Endothelial cell of umbilical vein (primary cell): ENCODE measurements at regions not wholly inside any gene's neighbourhood (a gene's known extent, or its start where the extent isn't known, plus 50 kb on each side); places are given as distances from the start of the nearest gene placed in this dataset.

ENCODE experiments used
- BruUV-seq: library from RNA; stranded (reverse); fragments of 400-500 nt; replicated peaks from 2 replicates; lab custom pipeline; 2021; lab: Mats Ljungman, UMichigan
- CTCF ChIA-PET: fragments of 300-600, 350-600 bp; sonication (Branson Sonifier 250); formaldehyde crosslinking; loops from one replicate; lab custom pipeline; 2021; ENCODE audit warnings: antibody characterized with exemption, inconsistent platforms; lab: Charles Lee
- POLR2A ChIA-PET: fragments of 300-600, 350-600 bp; sonication (Branson Sonifier 250); formaldehyde crosslinking; loops from one replicate; lab custom pipeline; 2021; ENCODE audit warnings: antibody characterized with exemption, inconsistent platforms; lab: Charles Lee
- DNase-seq: peaks from one replicate; pipeline ENCODE4 v3.0.0-alpha.2; 2011; ENCODE audit warnings: low read depth, low spot score
- FAIRE-seq: peaks from 2 replicates; lab custom pipeline; 2011; peaks lifted over from hg19 to GRCh38; lab: Jason Lieb, UNC
- H2AFZ ChIP-seq: 2 replicates; pipeline ENCODE4 v1.6.0; 2012; ENCODE audit warnings: low read depth, low read length, control low read depth, inconsistent platforms
- H3K27ac ChIP-seq: 2 replicates; pipeline ENCODE4 v1.5.1; 2011; ENCODE audit warnings: low read depth, mild to moderate bottlenecking, control low read depth, low read length, moderate library complexity; ENCODE audit not compliant: insufficient read depth
- H3K27me3 ChIP-seq, 2 experiments: 2 replicates each; pipeline versions ENCODE4 v1.6.0 to v1.6.1; 2011; ENCODE audit warnings: low read length in 2 of 2, mixed read lengths in 1 of 2; ENCODE audit not compliant: control insufficient read depth in 2 of 2, insufficient read depth in 2 of 2
- H3K36me3 ChIP-seq, 2 experiments: 2 replicates in 1 of 2; 3 replicates in 1 of 2; pipeline ENCODE4 v1.5.1; 2011; ENCODE audit warnings: low read length in 2 of 2, mild to moderate bottlenecking in 1 of 2, moderate library complexity in 1 of 2; ENCODE audit not compliant: control insufficient read depth in 2 of 2, insufficient read depth in 2 of 2; ENCODE audit errors: extremely low read depth in 1 of 2
- H3K4me1 ChIP-seq: 3 replicates; pipeline ENCODE4 v1.5.1; 2011; ENCODE audit warnings: mild to moderate bottlenecking, low read length; ENCODE audit not compliant: control insufficient read depth, insufficient read depth; ENCODE audit errors: extremely low read depth
- H3K4me2 ChIP-seq: 2 replicates; pipeline ENCODE4 v1.6.1; 2011; ENCODE audit warnings: low read length, control low read depth, mixed read lengths; ENCODE audit not compliant: insufficient read depth
- H3K4me3 ChIP-seq, 3 experiments: fragments of 200-600 bp in 1 of 3; sonication (generic), shearing (Covaris generic) in 1 of 3; replicated peaks in 1 of 3; 2 replicates each; pipeline ENCODE4 v1.5.1; 2011 to 2016; ENCODE audit warnings: control low read depth in 3 of 3, low read length in 3 of 3, mild to moderate bottlenecking in 2 of 3, inconsistent platforms in 1 of 3, low read depth in 1 of 3, moderate library complexity in 1 of 3; ENCODE audit not compliant: insufficient read depth in 1 of 3
- H3K79me2 ChIP-seq: 2 replicates; pipeline ENCODE4 v1.6.0; 2012; ENCODE audit warnings: low read length, inconsistent platforms; ENCODE audit not compliant: control insufficient read depth, insufficient read depth
- H3K9ac ChIP-seq: replicated peaks from 2 replicates; pipeline ENCODE3; 2011; ENCODE audit warnings: low read length, control low read depth; ENCODE audit not compliant: insufficient read depth; ENCODE audit errors: extremely low read depth
- H3K9me1 ChIP-seq: replicated peaks from 3 replicates; pipeline ENCODE4 v1.6.0; 2011; ENCODE audit warnings: mild to moderate bottlenecking, low read length; ENCODE audit not compliant: control insufficient read depth, insufficient read depth; ENCODE audit errors: extremely low read depth
- H3K9me3 ChIP-seq: replicated peaks from 2 replicates; pipeline ENCODE4 v1.5.1; 2012; ENCODE audit warnings: low read length, inconsistent platforms; ENCODE audit not compliant: control insufficient read depth, insufficient read depth
- H4K20me1 ChIP-seq: replicated peaks from 2 replicates; pipeline ENCODE3; 2011; ENCODE audit warnings: mild to moderate bottlenecking, low read length; ENCODE audit not compliant: control insufficient read depth, insufficient read depth; ENCODE audit errors: extremely low read depth
- CTCF ChIP-seq, 2 donors: IDR thresholded peaks; 1 replicate in 1 of 2; 2 replicates in 1 of 2; pipeline ENCODE4 v1.5.1; 2011; ENCODE audit warnings: low read length in 2 of 2, mild to moderate bottlenecking in 2 of 2, moderate library complexity in 2 of 2, control low read depth in 1 of 2, inconsistent platforms in 1 of 2, low read depth in 1 of 2; ENCODE audit not compliant: insufficient read depth in 1 of 2; ENCODE audit errors: extremely low read depth in 1 of 2
- EZH2 ChIP-seq: IDR thresholded peaks from 2 replicates; pipeline ENCODE4 v1.6.1; 2012; ENCODE audit warnings: borderline replicate concordance, low read depth, mild to moderate bottlenecking, moderate library complexity, low read length, inconsistent platforms; ENCODE audit not compliant: severe bottlenecking
- FOS ChIP-seq: IDR thresholded peaks from 2 replicates; pipeline ENCODE4 v1.6.1; 2011; ENCODE audit warnings: mild to moderate bottlenecking, low read length, moderate library complexity, borderline replicate concordance; ENCODE audit not compliant: insufficient read depth
- GATA2 ChIP-seq: IDR thresholded peaks from 2 replicates; pipeline ENCODE4 v1.7.0; 2011; ENCODE audit warnings: low read depth, mild to moderate bottlenecking, moderate library complexity, mixed read lengths, low read length; ENCODE audit not compliant: insufficient read length, insufficient read depth
- JUN ChIP-seq: IDR thresholded peaks from 2 replicates; pipeline ENCODE4 v1.6.1; 2011; ENCODE audit warnings: borderline replicate concordance, low read depth; ENCODE audit not compliant: insufficient read length, insufficient read depth
- MAX ChIP-seq: IDR thresholded peaks from 2 replicates; pipeline ENCODE4 v1.6.1; 2011; ENCODE audit not compliant: insufficient read depth, insufficient read length
- MYC ChIP-seq: IDR thresholded peaks from one replicate; pipeline ENCODE4 v1.6.1; 2011; ENCODE audit warnings: mild to moderate bottlenecking, low read depth, low read length
- POLR2A ChIP-seq: IDR thresholded peaks from 2 replicates; pipeline ENCODE4 v1.6.1; 2012; ENCODE audit warnings: low read depth, mild to moderate bottlenecking, control low read depth, low read length
- POLR2AphosphoS5 ChIP-seq: IDR thresholded peaks from 2 replicates; pipeline ENCODE4 v1.6.1; 2012; ENCODE audit warnings: low read depth, mild to moderate bottlenecking, control low read depth, low read length, moderate library complexity; ENCODE audit not compliant: insufficient read depth
- dilution Hi-C: fragments of 300-500 bp; cut with MboI; formaldehyde crosslinking; loops from one replicate; pipeline ENCODE4 v1.15.0; 2019; ENCODE audit warnings: low sequenced_read_pairs; ENCODE audit not compliant: extremely low pct_ligation_motif_present
- intact Hi-C: fragments of 100-400 bp; cut with micrococcal nuclease; formaldehyde crosslinking; loops from one replicate; pipeline ENCODE4 v1.10.0; 2022

- ChIA-PET POLR2A (no interaction called here), CTCF (interaction anchor here (1.3 kb wide), 1 partner anchor 67 kb away, joined by 3 read pairs; no protein-coding TSS in a partner anchor)
- no TSS peak for BruUV-seq
- dilution Hi-C loops, result no loop called here
- no peak for TF ChIP-seq GATA2
- no peak for TF ChIP-seq POLR2AphosphoS5
- no peak for TF ChIP-seq CTCF (IDR thresholded peaks at IDR 0.05; ENCODE audit: extremely low read depth in 1 of 2, insufficient read depth in 1 of 2, low read depth in 1 of 2, low read length in 2 of 2)
- no peak for TF ChIP-seq FOS
- no peak for TF ChIP-seq MYC
- no peak for TF ChIP-seq POLR2A
- no peak for TF ChIP-seq JUN
- TF ChIP-seq EZH2, result no peak
- TF ChIP-seq MAX, result no peak
- H3K9ac ChIP-seq, result no peak overlapping the region
- no peaks in the 10 kb centered on the region for H3K9me1 ChIP-seq
- H3K4me1 ChIP-seq, result peaks cover 16% of the 10 kb centered on the region
- no peak overlapping the region for H3K4me2 ChIP-seq
- no peaks in the 10 kb centered on the region for H3K36me3 ChIP-seq
- DNase-seq, result peak; percentile 44
- no peaks in the 10 kb centered on the region for H3K79me2 ChIP-seq
- no peak overlapping the region for H3K27ac ChIP-seq
- no peaks in the 10 kb centered on the region for H4K20me1 ChIP-seq
- intact Hi-C loops, result loop anchor here (5.0 kb wide), 1 partner anchor 113 kb away; no protein-coding TSS in a partner anchor
- no peak for FAIRE-seq
- H3K9me3 ChIP-seq, result no peaks in the 10 kb centered on the region
- no peaks in the 10 kb centered on the region for H3K27me3 ChIP-seq
- H3K4me3 ChIP-seq, result no peak overlapping the region
- H2AFZ ChIP-seq, result no peak overlapping the region
These were observed 116.4 kb upstream of the FST start for GRCh38 chr5:53364061-53364460.
